ENCODE measurements at regions not wholly inside any gene's neighbourhood (a gene's known extent, or its start where the extent isn't known, plus 50 kb on each side); places are given as distances from the start of the nearest gene placed in this dataset.
"Not testable (repeated sequence)": the region's sequence is repeated elsewhere in the genome, so short reads cannot be mapped to it uniquely, and the experiment has no call there.

- H3K4me3 ChIP-seq (ENCODE audit: low read depth, low read length): no peak overlapping the region
- TF ChIP-seq, protein P1, sequence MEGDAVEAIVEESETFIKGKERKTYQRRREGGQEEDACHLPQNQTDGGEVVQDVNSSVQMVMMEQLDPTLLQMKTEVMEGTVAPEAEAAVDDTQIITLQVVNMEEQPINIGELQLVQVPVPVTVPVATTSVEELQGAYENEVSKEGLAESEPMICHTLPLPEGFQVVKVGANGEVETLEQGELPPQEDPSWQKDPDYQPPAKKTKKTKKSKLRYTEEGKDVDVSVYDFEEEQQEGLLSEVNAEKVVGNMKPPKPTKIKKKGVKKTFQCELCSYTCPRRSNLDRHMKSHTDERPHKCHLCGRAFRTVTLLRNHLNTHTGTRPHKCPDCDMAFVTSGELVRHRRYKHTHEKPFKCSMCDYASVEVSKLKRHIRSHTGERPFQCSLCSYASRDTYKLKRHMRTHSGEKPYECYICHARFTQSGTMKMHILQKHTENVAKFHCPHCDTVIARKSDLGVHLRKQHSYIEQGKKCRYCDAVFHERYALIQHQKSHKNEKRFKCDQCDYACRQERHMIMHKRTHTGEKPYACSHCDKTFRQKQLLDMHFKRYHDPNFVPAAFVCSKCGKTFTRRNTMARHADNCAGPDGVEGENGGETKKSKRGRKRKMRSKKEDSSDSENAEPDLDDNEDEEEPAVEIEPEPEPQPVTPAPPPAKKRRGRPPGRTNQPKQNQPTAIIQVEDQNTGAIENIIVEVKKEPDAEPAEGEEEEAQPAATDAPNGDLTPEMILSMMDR (IDR thresholded peaks at IDR 0.05; ENCODE audit: low read depth, low read length): no peak
Measured at GRCh38 chr3:87491843-87492242, 215.5 kb upstream of the POU1F1 start.

- TF ChIP-seq, protein P1 (IDR thresholded peaks at IDR 0.05; ENCODE audit: low read depth, low read length): no peak
- H3K4me3 ChIP-seq (ENCODE audit: low read depth, low read length): no peak overlapping the region
Measured at GRCh38 chr3:87489892-87490291, 213.5 kb upstream of the POU1F1 start.

- no peak overlapping the region for H3K4me3 ChIP-seq (ENCODE audit: low read depth, low read length)
- TF ChIP-seq, protein P1 (IDR thresholded peaks at IDR 0.05; ENCODE audit: low read depth, low read length): no peak
Measured at GRCh38 chr3:87488765-87489164, 212.4 kb upstream of the POU1F1 start.

- H3K4me3 ChIP-seq (ENCODE audit: low read depth, low read length): not testable (repeated sequence)
Measured at GRCh38 chr3:87486635-87487034, 210.3 kb upstream of the POU1F1 start.

- TF ChIP-seq, protein P1 (IDR thresholded peaks at IDR 0.05; ENCODE audit: low read depth, low read length): no peak
- H3K4me3 ChIP-seq (ENCODE audit: low read depth, low read length): no peak overlapping the region
Measured at GRCh38 chr3:87486115-87486514, 209.7 kb upstream of the POU1F1 start.

DNA sequence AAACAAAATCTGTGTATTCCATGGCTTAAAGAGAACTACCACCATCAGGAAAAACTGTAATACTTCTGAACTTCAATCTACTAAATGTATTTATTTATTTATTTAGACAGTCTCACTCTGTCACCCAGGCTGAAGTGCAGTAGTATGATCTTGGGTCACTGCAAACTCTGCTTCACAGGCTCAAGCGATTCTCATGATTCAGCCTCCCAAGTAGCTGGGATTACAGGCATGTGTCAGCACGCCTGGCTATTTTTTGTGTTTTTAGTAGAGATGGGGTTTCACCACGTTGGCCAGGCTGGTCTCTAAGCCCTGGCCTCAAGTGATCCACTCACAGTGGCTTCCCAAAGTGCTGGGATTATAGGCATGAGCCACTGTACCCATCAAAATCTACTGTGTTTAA lies 202.3 kb upstream of the POU1F1 start:
- no peak overlapping the region for H3K4me3 ChIP-seq (ENCODE audit: low read depth, low read length)
- TF ChIP-seq, protein P1 (IDR thresholded peaks at IDR 0.05; ENCODE audit: low read depth, low read length): no peak

DNA sequence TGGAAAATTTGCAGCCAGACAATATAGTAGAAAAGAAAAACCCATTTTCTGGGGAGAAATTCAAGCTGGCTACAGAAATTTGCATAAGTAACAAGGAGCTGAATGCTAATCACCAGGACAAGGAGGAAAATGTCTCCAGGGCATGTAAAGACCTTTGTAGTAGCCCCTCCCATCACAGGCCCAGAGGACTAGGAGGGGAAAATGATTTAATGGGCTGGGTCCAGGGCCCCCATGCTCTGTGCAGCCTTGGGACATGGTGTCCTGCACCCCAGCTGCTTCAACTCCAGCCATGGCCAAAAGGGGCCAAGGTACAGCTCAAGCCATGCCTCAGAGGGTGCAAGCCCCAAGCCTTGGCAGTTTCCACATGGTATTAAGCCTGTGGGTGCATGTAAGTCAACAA lies 197.6 kb upstream of the POU1F1 start:
- no peak overlapping the region for H3K4me3 ChIP-seq (ENCODE audit: low read depth, low read length)
- TF ChIP-seq, protein P1 (IDR thresholded peaks at IDR 0.05; ENCODE audit: low read depth, low read length): no peak

DNA sequence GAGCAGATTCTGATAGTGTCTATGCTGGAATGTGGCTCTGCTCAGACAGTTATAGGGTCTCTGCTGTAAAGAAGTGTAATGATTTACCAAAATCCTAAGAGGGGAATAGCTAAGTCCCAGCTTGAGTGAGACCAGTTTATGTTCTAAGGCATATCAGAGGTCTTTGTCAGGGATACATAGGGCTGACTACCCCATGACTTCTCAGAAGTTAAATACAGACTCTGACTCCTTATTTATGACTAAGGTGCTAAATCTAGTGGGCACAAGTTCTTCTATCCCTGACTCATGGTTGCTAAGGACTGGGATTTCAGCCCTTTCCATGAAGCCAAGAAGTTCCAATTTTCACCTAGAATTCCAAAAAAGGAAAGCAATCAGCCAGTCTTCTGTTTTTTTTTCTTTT lies 192.6 kb upstream of the POU1F1 start:
- no peak overlapping the region for H3K4me3 ChIP-seq (ENCODE audit: low read depth, low read length)
- TF ChIP-seq, protein P1 (IDR thresholded peaks at IDR 0.05; ENCODE audit: low read depth, low read length): no peak
